Peyer's patch (tissue), 4 donors: ENCODE measurements at regions not wholly inside any gene's neighbourhood (a gene's known extent, or its start where the extent isn't known, plus 50 kb on each side); places are given as distances from the start of the nearest gene placed in this dataset.
"Not testable (repeated sequence)": the region's sequence is repeated elsewhere in the genome, so short reads cannot be mapped to it uniquely, and the experiment has no call there.

Experiments
- DNase-seq, 3 donors: peaks; one replicate each; pipeline ENCODE4 v3.0.0-alpha.2; 2017 to 2019
- H3K27ac ChIP-seq, 4 donors: fragments of 200-600 bp; sonication (generic); one replicate each; pipeline ENCODE4 v1.5.1; 2016 to 2019
- H3K27me3 ChIP-seq, 2 donors: fragments of 200-600 bp; sonication (generic); one replicate each; pipeline ENCODE4 v1.5.1; 2019
- H3K36me3 ChIP-seq, 3 donors: fragments of 200-600 bp; sonication (generic); one replicate each; pipeline ENCODE4 v1.5.1; 2016 to 2019
- H3K4me1 ChIP-seq, 4 donors: fragments of 200-600 bp; sonication (generic); one replicate each; pipeline ENCODE4 v1.5.1; 2016 to 2019
- H3K4me3 ChIP-seq, 4 donors: fragments of 200-600 bp; sonication (generic); 1 replicate in 3 of 4; 2 replicates in 1 of 4; pipeline ENCODE4 v1.5.1; 2016 to 2019; ENCODE audit warnings: mild to moderate bottlenecking in 1 of 4
- H3K9me3 ChIP-seq, 4 donors: fragments of 200-600 bp; sonication (generic); one replicate each; pipeline ENCODE4 v1.5.1; 2016 to 2019; ENCODE audit warnings: mild to moderate bottlenecking in 1 of 4
- POLR2A ChIP-seq, 2 donors: fragments of 450-650 bp; IDR thresholded peaks; one replicate each; pipeline ENCODE4 v1.5.1; 2017; ENCODE audit warnings: antibody characterized with exemption in 2 of 2, mild to moderate bottlenecking in 2 of 2, moderate library complexity in 2 of 2
- TF ChIP-seq, protein P1 (sequence below), 6 experiments: fragments of 450-650 bp in 4 of 6; fragments of 200-600 bp in 2 of 6; sonication (generic) in 1 of 6; IDR thresholded peaks; one replicate each; pipeline ENCODE4 v1.5.1; 2017 to 2019; ENCODE audit warnings: antibody characterized with exemption in 6 of 6, mild to moderate bottlenecking in 3 of 6, moderate library complexity in 1 of 6

- H3K36me3 ChIP-seq: no peaks in the 10 kb centered on the region
- H3K9me3 ChIP-seq: no peaks in the 10 kb centered on the region
- TF ChIP-seq POLR2A (IDR thresholded peaks at IDR 0.05): no peak
- TF ChIP-seq, protein P1, sequence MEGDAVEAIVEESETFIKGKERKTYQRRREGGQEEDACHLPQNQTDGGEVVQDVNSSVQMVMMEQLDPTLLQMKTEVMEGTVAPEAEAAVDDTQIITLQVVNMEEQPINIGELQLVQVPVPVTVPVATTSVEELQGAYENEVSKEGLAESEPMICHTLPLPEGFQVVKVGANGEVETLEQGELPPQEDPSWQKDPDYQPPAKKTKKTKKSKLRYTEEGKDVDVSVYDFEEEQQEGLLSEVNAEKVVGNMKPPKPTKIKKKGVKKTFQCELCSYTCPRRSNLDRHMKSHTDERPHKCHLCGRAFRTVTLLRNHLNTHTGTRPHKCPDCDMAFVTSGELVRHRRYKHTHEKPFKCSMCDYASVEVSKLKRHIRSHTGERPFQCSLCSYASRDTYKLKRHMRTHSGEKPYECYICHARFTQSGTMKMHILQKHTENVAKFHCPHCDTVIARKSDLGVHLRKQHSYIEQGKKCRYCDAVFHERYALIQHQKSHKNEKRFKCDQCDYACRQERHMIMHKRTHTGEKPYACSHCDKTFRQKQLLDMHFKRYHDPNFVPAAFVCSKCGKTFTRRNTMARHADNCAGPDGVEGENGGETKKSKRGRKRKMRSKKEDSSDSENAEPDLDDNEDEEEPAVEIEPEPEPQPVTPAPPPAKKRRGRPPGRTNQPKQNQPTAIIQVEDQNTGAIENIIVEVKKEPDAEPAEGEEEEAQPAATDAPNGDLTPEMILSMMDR (IDR thresholded peaks at IDR 0.05): no peak
- no peaks in the 10 kb centered on the region for H3K4me1 ChIP-seq
- no peaks in the 10 kb centered on the region for H3K27me3 ChIP-seq
- no peak for DNase-seq
- H3K27ac ChIP-seq: no peak overlapping the region
- no peak overlapping the region for H3K4me3 ChIP-seq
Measured at GRCh38 chrX:13452283-13452682, 117.1 kb upstream of the EGFL6 start.

- H3K4me1 ChIP-seq: no peaks in the 10 kb centered on the region
- TF ChIP-seq, protein P1 (IDR thresholded peaks at IDR 0.05): no peak
- TF ChIP-seq POLR2A (IDR thresholded peaks at IDR 0.05): no peak
- no peaks in the 10 kb centered on the region for H3K36me3 ChIP-seq
- no peak for DNase-seq
- no peak overlapping the region for H3K4me3 ChIP-seq
- H3K27me3 ChIP-seq: no peaks in the 10 kb centered on the region
- H3K27ac ChIP-seq: no peak overlapping the region
- H3K9me3 ChIP-seq: no peaks in the 10 kb centered on the region
Measured at GRCh38 chrX:13449441-13449840, 120.0 kb upstream of the EGFL6 start.

GRCh38 chrX:13448941-13449340 is 120.5 kb upstream of the EGFL6 start:
- TF ChIP-seq, protein P1 (IDR thresholded peaks at IDR 0.05): no peak
- no peak for TF ChIP-seq POLR2A (IDR thresholded peaks at IDR 0.05)
- no peaks in the 10 kb centered on the region for H3K9me3 ChIP-seq
- H3K4me1 ChIP-seq: no peaks in the 10 kb centered on the region
- no peak overlapping the region for H3K27ac ChIP-seq
- DNase-seq: no peak
- no peaks in the 10 kb centered on the region for H3K36me3 ChIP-seq
- H3K4me3 ChIP-seq: no peak overlapping the region
- no peaks in the 10 kb centered on the region for H3K27me3 ChIP-seq

DNA sequence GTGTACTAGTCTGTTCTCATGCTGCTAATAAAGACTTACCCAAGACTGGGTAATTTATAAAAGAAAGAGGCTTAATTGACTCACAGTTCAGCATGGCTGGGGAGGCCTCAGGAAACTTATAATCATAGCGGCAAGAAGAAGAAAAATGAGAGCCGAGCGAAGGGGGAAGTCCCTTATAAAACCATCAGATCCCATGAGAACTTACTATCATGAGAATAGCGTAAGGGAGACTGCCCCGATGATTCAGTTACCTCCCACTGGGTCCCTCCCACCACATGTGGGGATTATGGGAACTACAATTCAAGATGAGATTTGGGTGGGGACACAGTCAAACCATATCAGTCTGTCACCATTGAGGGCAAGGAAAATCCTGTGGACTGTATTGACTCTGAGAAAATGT is 121.8 kb upstream of the ATXN3L start:
- H3K4me1 ChIP-seq, H3K9me3 ChIP-seq, DNase-seq, H3K36me3 ChIP-seq, H3K27me3 ChIP-seq, H3K27ac ChIP-seq, H3K4me3 ChIP-seq: not testable (repeated sequence)

DNA sequence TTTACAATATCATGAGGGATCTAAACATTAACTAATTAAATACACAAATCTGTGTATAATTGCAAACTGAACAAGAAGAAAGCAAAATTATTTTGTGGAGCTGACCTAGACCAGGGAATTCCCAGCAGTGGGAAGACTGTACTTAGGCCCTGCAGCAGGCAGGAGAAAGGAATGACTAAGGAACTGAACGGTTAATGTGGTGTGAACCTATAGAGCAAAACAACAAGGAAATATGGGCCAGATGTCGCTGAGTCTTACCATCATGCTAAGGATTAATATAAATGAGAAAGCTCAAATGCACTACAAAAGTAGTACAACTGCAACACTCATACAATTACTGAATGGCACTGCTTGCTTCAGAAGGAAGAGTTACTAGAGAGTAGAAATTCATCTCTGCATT is 120.3 kb upstream of the ATXN3L start:
- Histone ChIP-seq H3K4me1 (no peaks in the 10 kb centered on the region), H3K36me3 (no peaks in the 10 kb centered on the region), H3K9me3 (no peaks in the 10 kb centered on the region), H3K27me3 (no peaks in the 10 kb centered on the region), H3K27ac (no peak overlapping the region), H3K4me3 (no peak overlapping the region)
- TF ChIP-seq POLR2A (IDR thresholded peaks at IDR 0.05): no peak
- TF ChIP-seq, protein P1 (IDR thresholded peaks at IDR 0.05): no peak
- no peak for DNase-seq

DNA sequence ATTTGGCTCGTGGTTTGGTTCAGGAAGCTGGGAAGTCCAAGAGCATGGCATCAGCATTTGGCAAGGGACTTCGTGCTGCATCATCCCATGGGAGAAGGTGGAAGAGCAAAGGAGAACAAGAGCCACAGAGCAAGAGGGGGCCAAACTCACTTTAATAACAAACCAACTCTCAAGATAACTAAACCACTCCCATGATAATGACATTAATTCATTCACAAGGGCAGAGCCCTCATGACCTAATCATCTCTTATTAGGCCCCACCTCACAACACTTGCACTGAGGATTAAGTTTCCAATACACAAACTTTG is 113.4 kb upstream of the ATXN3L start:
- Histone ChIP-seq H3K4me1 (no peaks in the 10 kb centered on the region), H3K27me3 (no peaks in the 10 kb centered on the region), H3K36me3 (no peaks in the 10 kb centered on the region), H3K9me3 (no peaks in the 10 kb centered on the region), H3K27ac (peak overlapping the region in 1 of 4 donors; percentile 52), H3K4me3 (no peak overlapping the region)
- no peak for TF ChIP-seq POLR2A (IDR thresholded peaks at IDR 0.05)
- TF ChIP-seq, protein P1 (IDR thresholded peaks at IDR 0.05): no peak
- no peak for DNase-seq
